T-cell (primary cell): ENCODE measurements at regions not wholly inside any gene's neighbourhood (a gene's known extent, or its start where the extent isn't known, plus 50 kb on each side); places are given as distances from the start of the nearest gene placed in this dataset.
"Not testable (repeated sequence)": the region's sequence is repeated elsewhere in the genome, so short reads cannot be mapped to it uniquely, and the experiment has no call there.

Experiments used
- ATAC-seq, 4 experiments: fragments of 200-7000 bp in 3 of 4; fragments of 150-1000 bp in 1 of 4; cut with Tn5 transposase; replicated peaks in 1 of 4; 1 replicate in 3 of 4; 2 replicates in 1 of 4; pipeline ENCODE4 v1.10.0; 2021; ENCODE audit warnings: moderate library complexity in 3 of 4, mild to moderate bottlenecking in 2 of 4, moderate number of reproducible peaks in 1 of 4
- CTCF ChIA-PET, 2 donors: fragments of 300-600 bp; sonication (Branson Sonifier 250); formaldehyde crosslinking; loops; one replicate each; lab custom pipeline; 2022; ENCODE audit warnings: antibody characterized with exemption in 2 of 2; lab: Charles Lee
- POLR2A ChIA-PET, 2 donors: fragments of 300-600 bp; sonication (Branson Sonifier 250); formaldehyde crosslinking; loops; one replicate each; lab custom pipeline; 2022; ENCODE audit warnings: antibody characterized with exemption in 2 of 2; lab: Charles Lee
- DNase-seq, 35 experiments: peaks; one replicate each; pipeline versions ENCODE4 v3.0.0 to v3.0.0-alpha.2; 2013 to 2023
- H3K27ac ChIP-seq: one replicate; pipeline ENCODE4 v1.5.1; 2013; ENCODE audit warnings: low read length
- H3K27me3 ChIP-seq, 2 experiments: replicated peaks in 1 of 2; 1 replicate in 1 of 2; 2 replicates in 1 of 2; pipeline versions ENCODE4 v1.6.1 to v1.7.0; 2013; ENCODE audit warnings: low read length in 1 of 2, mixed read lengths in 1 of 2; ENCODE audit not compliant: control insufficient read depth in 2 of 2, insufficient read depth in 2 of 2; ENCODE audit errors: extremely low read depth in 1 of 2
- H3K36me3 ChIP-seq, 2 donors: 1 replicate in 1 of 2; 2 replicates in 1 of 2; pipeline versions ENCODE4 v1.6.1 to v1.7.0; 2013; ENCODE audit warnings: low read length in 1 of 2; ENCODE audit not compliant: control insufficient read depth in 2 of 2, insufficient read depth in 1 of 2; ENCODE audit errors: extremely low read depth in 1 of 2
- H3K4me1 ChIP-seq, 2 experiments: 1 replicate in 1 of 2; 2 replicates in 1 of 2; pipeline versions ENCODE4 v1.6.1 to v1.7.0; 2013; ENCODE audit warnings: low read length in 2 of 2, mixed read lengths in 1 of 2; ENCODE audit not compliant: insufficient read depth in 2 of 2, control insufficient read depth in 1 of 2; ENCODE audit errors: extremely low read depth in 1 of 2
- H3K4me3 ChIP-seq, 2 donors: 1 replicate in 1 of 2; 2 replicates in 1 of 2; pipeline versions ENCODE4 v1.5.1 to v1.7.0; 2013; ENCODE audit warnings: mild to moderate bottlenecking in 2 of 2, low read length in 1 of 2, moderate library complexity in 1 of 2; ENCODE audit not compliant: control insufficient read depth in 1 of 2; ENCODE audit errors: extremely low read depth in 1 of 2
- H3K9me3 ChIP-seq: 2 replicates; pipeline ENCODE4 v1.7.0; 2013
- H3K27ac Mint-ChIP-seq, 2 donors: one replicate each; pipeline ENCODE4 v1.8.0; 2020 to 2021; ENCODE audit warnings: mild to moderate bottlenecking in 2 of 2, mixed read lengths in 2 of 2
- H3K27me3 Mint-ChIP-seq, 2 donors: one replicate each; pipeline ENCODE4 v1.8.0; 2021 to 2022; ENCODE audit warnings: mixed read lengths in 2 of 2
- H3K36me3 Mint-ChIP-seq: one replicate; pipeline ENCODE4 v1.8.0; 2021; ENCODE audit warnings: mixed read lengths
- H3K4me1 Mint-ChIP-seq, 3 donors: one replicate each; pipeline ENCODE4 v1.8.0; 2020 to 2022; ENCODE audit warnings: mixed read lengths in 3 of 3, mild to moderate bottlenecking in 1 of 3
- H3K4me3 Mint-ChIP-seq, 3 donors: one replicate each; pipeline ENCODE4 v1.8.0; 2020 to 2022; ENCODE audit warnings: mild to moderate bottlenecking in 3 of 3, mixed read lengths in 3 of 3, moderate library complexity in 3 of 3
- H3K9me3 Mint-ChIP-seq, 3 donors: one replicate each; pipeline ENCODE4 v1.8.0; 2020 to 2022; ENCODE audit warnings: mixed read lengths in 3 of 3
- WGBS: methylation state at CpG from one replicate; pipeline ENCODE4 v1.1.5; 2013; ENCODE audit warnings: missing lambda C conversion rate; ENCODE audit not compliant: insufficient coverage; 5-methylcytosine and 5-hydroxymethylcytosine counted together

- POLR2A ChIA-PET, result no interaction called here
- Mint-ChIP-seq H3K4me1 (no peaks in the 10 kb centered on the region), H3K4me3 (no peak overlapping the region), H3K9me3 (peaks cover 0 to 9% (median 5%) of the 10 kb centered on the region in 3 donors), H3K27me3 (peaks cover 11 to 17% of the 10 kb centered on the region in 2 donors), H3K27ac (no peak overlapping the region), H3K36me3 (no peaks in the 10 kb centered on the region)
- Histone ChIP-seq H3K36me3 (no peaks in the 10 kb centered on the region), H3K9me3 (no peaks in the 10 kb centered on the region), H3K27me3 (peaks cover 0 to 4% of the 10 kb centered on the region in 2 experiments), H3K4me3 (no peak overlapping the region), H3K27ac (no peak overlapping the region), H3K4me1 (no peaks in the 10 kb centered on the region)
- ATAC-seq (no peak), DNase-seq (no peak)
- CTCF ChIA-PET, result no interaction called here
- 65% methylated on average over 4 of the region's 5 CpGs for WGBS
Measured at GRCh38 chr16:17970157-17970765, 366.3 kb downstream of the NPIPA8 start.

DNA sequence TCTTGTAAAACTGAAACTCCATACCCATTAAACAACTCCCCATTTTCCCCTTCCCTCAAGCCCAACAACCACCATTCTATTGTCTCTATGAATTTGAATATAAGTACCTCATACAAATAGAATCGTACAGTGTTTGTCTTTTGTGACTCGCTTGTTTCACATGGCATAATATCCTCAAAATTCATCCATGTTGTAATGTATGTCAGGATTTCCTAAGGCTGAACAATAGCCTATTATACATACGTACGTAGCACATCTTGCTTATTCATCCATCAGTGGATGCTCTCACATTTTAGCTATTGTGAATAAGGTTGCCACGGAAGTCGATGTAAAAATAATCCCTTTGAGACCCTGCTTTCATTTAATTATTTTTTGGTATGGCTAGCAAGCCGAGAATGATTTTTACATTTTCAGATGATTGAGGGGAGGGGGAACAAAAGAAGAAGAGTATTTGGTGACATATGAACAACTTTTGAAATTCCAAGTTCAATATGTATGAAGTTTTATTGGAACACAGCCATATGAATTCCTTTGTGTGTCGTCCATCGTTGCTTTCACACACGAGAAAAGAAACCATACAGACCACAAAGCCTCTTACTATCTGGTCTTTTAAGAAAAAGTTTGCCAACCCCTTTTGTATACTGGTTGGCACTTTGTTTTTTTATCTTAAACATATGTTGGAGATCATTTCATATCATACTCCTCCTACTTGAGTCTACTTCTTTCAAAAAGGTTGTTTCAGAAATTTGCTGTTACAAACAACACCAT lies 371.2 kb downstream of the NPIPA8 start:
- 100% methylated on average over 3 of the region's 10 CpGs for WGBS
- POLR2A ChIA-PET, result no interaction called here

GRCh38 chr16:17964196-17964595 lies 372.3 kb downstream of the NPIPA8 start:
- Histone ChIP-seq H3K4me1 (no peaks in the 10 kb centered on the region), H3K27me3 (no peaks in the 10 kb centered on the region), H3K27ac (no peak overlapping the region), H3K36me3 (no peaks in the 10 kb centered on the region), H3K4me3 (no peak overlapping the region), H3K9me3 (no peaks in the 10 kb centered on the region)
- no peaks in the 10 kb centered on the region for H3K36me3 Mint-ChIP-seq
- DNase-seq (no peak), ATAC-seq (no peak)
- peaks cover 4 to 6% of the 10 kb centered on the region in 2 donors for H3K27me3 Mint-ChIP-seq
- WGBS, result no CpG with 5 or more reads among the region's 3 CpGs
- no peak overlapping the region for H3K27ac Mint-ChIP-seq
- ChIA-PET CTCF (no interaction called here), POLR2A (no interaction called here)
- no peaks in the 10 kb centered on the region for H3K4me1 Mint-ChIP-seq
- H3K4me3 Mint-ChIP-seq, result no peak overlapping the region
- peaks cover 0 to 9% (median 5%) of the 10 kb centered on the region in 3 donors for H3K9me3 Mint-ChIP-seq

More for the DNA sequence above, 371.2 kb downstream of the NPIPA8 start:
- H3K27me3 Mint-ChIP-seq, result peaks cover 4 to 6% of the 10 kb centered on the region in 2 donors
- H3K27ac ChIP-seq, result no peak overlapping the region
- no peaks in the 10 kb centered on the region for H3K27me3 ChIP-seq
- no peak overlapping the region for H3K4me3 ChIP-seq
- no peaks in the 10 kb centered on the region for H3K9me3 ChIP-seq
- DNase-seq, result no peak
- H3K4me3 Mint-ChIP-seq, result no peak overlapping the region
- H3K9me3 Mint-ChIP-seq, result peaks cover 0 to 9% (median 5%) of the 10 kb centered on the region in 3 donors
- no peaks in the 10 kb centered on the region for H3K4me1 ChIP-seq
- no peak for ATAC-seq
- no peaks in the 10 kb centered on the region for H3K4me1 Mint-ChIP-seq
- CTCF ChIA-PET, result no interaction called here
- no peaks in the 10 kb centered on the region for H3K36me3 Mint-ChIP-seq
- H3K36me3 ChIP-seq, result no peaks in the 10 kb centered on the region
- H3K27ac Mint-ChIP-seq, result no peak overlapping the region

GRCh38 chr16:17963185-17963836 lies 373.2 kb downstream of the NPIPA8 start:
- Mint-ChIP-seq H3K4me3 (no peak overlapping the region), H3K27ac (no peak overlapping the region), H3K9me3 (peaks cover 0 to 12% (median 5%) of the 10 kb centered on the region in 3 donors), H3K27me3 (peaks cover 4 to 7% of the 10 kb centered on the region in 2 donors), H3K4me1 (no peaks in the 10 kb centered on the region), H3K36me3 (no peaks in the 10 kb centered on the region)
- Histone ChIP-seq H3K27ac (no peak overlapping the region), H3K27me3 (no peaks in the 10 kb centered on the region), H3K4me1 (no peaks in the 10 kb centered on the region), H3K4me3 (no peak overlapping the region), H3K36me3 (no peaks in the 10 kb centered on the region), H3K9me3 (no peaks in the 10 kb centered on the region)
- 80% methylated on average over 1 of the region's 12 CpGs for WGBS
- DNase-seq (no peak), ATAC-seq (no peak)
- ChIA-PET POLR2A (no interaction called here), CTCF (no interaction called here)

DNA sequence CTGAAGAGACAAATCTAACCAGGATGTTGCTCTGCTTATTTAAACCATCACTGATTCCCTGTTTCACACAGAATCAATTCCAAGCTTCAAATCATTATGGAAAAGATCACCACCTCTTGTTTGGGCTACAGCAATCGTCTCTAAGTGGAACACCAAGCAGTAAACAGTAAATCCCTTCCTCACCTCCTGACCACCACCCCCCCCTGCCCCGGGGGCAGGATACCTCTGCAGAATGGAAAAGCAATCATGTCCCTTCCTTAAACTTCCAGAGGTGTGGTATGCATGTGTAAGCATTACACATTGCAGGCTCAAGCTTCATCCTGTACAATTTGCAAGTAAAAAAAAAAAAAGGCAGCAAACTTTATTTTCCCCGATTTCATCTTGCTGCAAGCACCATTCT lies 373.8 kb downstream of the NPIPA8 start:
- H3K36me3 ChIP-seq, result no peaks in the 10 kb centered on the region
- no peak for DNase-seq
- no CpG with 5 or more reads among the region's 3 CpGs for WGBS
- Mint-ChIP-seq H3K27me3 (peaks cover 1 to 6% of the 10 kb centered on the region in 2 donors), H3K36me3 (no peaks in the 10 kb centered on the region), H3K27ac (no peak overlapping the region), H3K9me3 (peaks cover 0 to 12% (median 5%) of the 10 kb centered on the region in 3 donors), H3K4me3 (no peak overlapping the region), H3K4me1 (no peaks in the 10 kb centered on the region)
- no peak for ATAC-seq
- no peaks in the 10 kb centered on the region for H3K4me1 ChIP-seq
- H3K9me3 ChIP-seq, result no peaks in the 10 kb centered on the region
- ChIA-PET POLR2A (no interaction called here), CTCF (no interaction called here)
- no peaks in the 10 kb centered on the region for H3K27me3 ChIP-seq
- H3K27ac ChIP-seq, result no peak overlapping the region
- no peak overlapping the region for H3K4me3 ChIP-seq

- H3K27ac Mint-ChIP-seq, ATAC-seq, DNase-seq, H3K36me3 ChIP-seq, H3K27ac ChIP-seq, H3K4me1 ChIP-seq, H3K9me3 Mint-ChIP-seq, H3K4me3 ChIP-seq, CTCF ChIA-PET, H3K9me3 ChIP-seq, H3K27me3 Mint-ChIP-seq, H3K4me1 Mint-ChIP-seq, H3K27me3 ChIP-seq, POLR2A ChIA-PET, H3K36me3 Mint-ChIP-seq, H3K4me3 Mint-ChIP-seq: not testable (repeated sequence)
- WGBS, result 80% methylated on average over 6 of the region's 8 CpGs
Measured at GRCh38 chr16:17961822-17962221, 374.7 kb downstream of the NPIPA8 start.
